Osteocyte (in vitro differentiated cells): ENCODE measurements at regions not wholly inside any gene's neighbourhood (a gene's known extent, or its start where the extent isn't known, plus 50 kb on each side); places are given as distances from the start of the nearest gene placed in this dataset.
"Not testable (repeated sequence)": the region's sequence is repeated elsewhere in the genome, so short reads cannot be mapped to it uniquely, and the experiment has no call there.

Source experiments
- DNase-seq: peaks from one replicate; pipeline ENCODE4 v3.0.0; 2021; ENCODE audit warnings: mixed read lengths; ENCODE audit not compliant: unreplicated experiment; ENCODE audit errors: extremely low spot score
- H3K27ac Mint-ChIP-seq: one replicate; pipeline ENCODE4 v1.8.0; 2021; ENCODE audit warnings: mild to moderate bottlenecking, mixed read lengths; ENCODE audit not compliant: unreplicated experiment
- H3K27me3 Mint-ChIP-seq: one replicate; pipeline ENCODE4 v1.8.0; 2021; ENCODE audit warnings: mixed read lengths; ENCODE audit not compliant: unreplicated experiment
- H3K36me3 Mint-ChIP-seq: one replicate; pipeline ENCODE4 v1.8.0; 2021; ENCODE audit warnings: mixed read lengths; ENCODE audit not compliant: unreplicated experiment
- H3K4me1 Mint-ChIP-seq: one replicate; pipeline ENCODE4 v1.8.0; 2021; ENCODE audit warnings: mixed read lengths; ENCODE audit not compliant: unreplicated experiment
- H3K4me3 Mint-ChIP-seq: one replicate; pipeline ENCODE4 v1.8.0; 2021; ENCODE audit warnings: mild to moderate bottlenecking, moderate library complexity, mixed read lengths; ENCODE audit not compliant: unreplicated experiment
- H3K9me3 Mint-ChIP-seq: one replicate; pipeline ENCODE4 v1.8.0; 2021; ENCODE audit warnings: mixed read lengths; ENCODE audit not compliant: unreplicated experiment
- CTCF ChIP-seq: fragments of 200-600 bp; sonication (generic); IDR thresholded peaks from 2 replicates; pipeline ENCODE4 v1.5.0; 2021; ENCODE audit warnings: antibody characterized with exemption, mild to moderate bottlenecking, moderate library complexity

GRCh38 chr4:75169427-75169826 is 236.5 kb downstream of the PARM1 start:
- no peak overlapping the region for H3K4me3 Mint-ChIP-seq
- no peaks in the 10 kb centered on the region for H3K36me3 Mint-ChIP-seq
- H3K27me3 Mint-ChIP-seq, result peaks cover 3% of the 10 kb centered on the region
- TF ChIP-seq CTCF, result no peak
- peaks cover 3% of the 10 kb centered on the region for H3K9me3 Mint-ChIP-seq
- H3K27ac Mint-ChIP-seq, result no peak overlapping the region
- H3K4me1 Mint-ChIP-seq, result no peaks in the 10 kb centered on the region
- DNase-seq, result no peak

DNA sequence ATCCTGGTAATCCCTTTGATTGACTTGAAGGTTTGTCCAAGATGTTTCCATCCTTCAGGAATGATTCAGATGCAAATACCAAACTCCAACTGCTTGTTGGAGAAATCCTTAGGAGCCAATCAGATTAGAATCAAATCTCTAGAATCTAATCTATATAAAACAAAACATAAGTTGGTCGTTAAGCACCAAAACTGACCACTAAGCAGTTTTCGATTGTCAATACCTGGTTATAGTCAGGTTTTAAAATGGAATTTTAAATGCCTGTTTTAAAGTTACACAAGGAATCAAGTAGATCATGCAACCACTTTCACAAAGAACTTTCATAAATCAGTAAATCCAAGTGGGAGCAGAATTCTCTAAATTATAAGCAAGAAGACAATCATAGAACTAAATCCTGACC is 236.1 kb downstream of the PARM1 start:
- TF ChIP-seq CTCF, result no peak
- no peaks in the 10 kb centered on the region for H3K36me3 Mint-ChIP-seq
- no peak overlapping the region for H3K27ac Mint-ChIP-seq

DNA sequence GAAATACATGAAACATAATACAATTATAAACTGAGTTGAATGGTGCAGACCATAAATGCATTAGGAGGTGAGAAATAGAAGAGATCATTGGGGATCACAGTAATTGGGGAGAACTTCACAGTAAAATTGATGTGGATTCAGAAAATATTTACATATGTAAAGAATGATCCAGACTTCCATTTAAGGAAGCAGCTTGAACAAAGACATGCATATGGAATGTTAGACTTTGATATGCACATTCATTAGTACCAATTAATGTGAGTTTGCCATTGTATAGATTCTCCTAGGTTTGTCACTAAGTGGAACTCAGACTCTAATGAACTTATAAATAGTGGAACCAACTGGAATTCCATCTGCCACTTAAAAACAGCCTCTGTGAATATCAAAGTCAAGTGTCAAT is 235.6 kb downstream of the PARM1 start:
- no peak overlapping the region for H3K4me3 Mint-ChIP-seq
- no peaks in the 10 kb centered on the region for H3K36me3 Mint-ChIP-seq
- H3K9me3 Mint-ChIP-seq, result peaks cover 3% of the 10 kb centered on the region
- no peak for TF ChIP-seq CTCF
- H3K4me1 Mint-ChIP-seq, result no peaks in the 10 kb centered on the region
- DNase-seq, result no peak
- peaks cover 6% of the 10 kb centered on the region for H3K27me3 Mint-ChIP-seq
- no peak overlapping the region for H3K27ac Mint-ChIP-seq

More for the DNA sequence above, 236.1 kb downstream of the PARM1 start:
- Mint-ChIP-seq H3K9me3 (peaks cover 3% of the 10 kb centered on the region), H3K27me3 (peaks cover 3% of the 10 kb centered on the region), H3K4me1 (no peaks in the 10 kb centered on the region), H3K4me3 (no peak overlapping the region)
- DNase-seq, result no peak

DNA sequence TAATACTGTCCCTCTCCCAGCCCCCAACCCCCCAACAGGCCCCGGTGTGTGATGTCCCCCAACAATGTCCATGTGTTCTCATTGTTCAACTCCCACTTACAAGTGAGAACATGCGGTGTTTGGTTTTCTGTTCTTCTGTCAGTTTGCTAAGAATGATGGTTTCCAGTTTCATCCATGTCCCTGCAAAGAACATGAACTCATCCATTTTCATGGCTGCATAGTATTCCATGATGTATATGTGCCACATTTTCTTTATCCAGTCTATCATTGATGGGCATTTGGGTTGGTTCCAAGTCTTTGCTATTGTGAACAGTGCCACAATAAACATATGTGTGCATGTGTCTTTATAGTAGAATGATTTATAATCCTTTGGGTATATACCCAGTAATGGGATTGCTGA is 232.2 kb downstream of the PARM1 start:
- DNase-seq, H3K4me1 Mint-ChIP-seq, H3K4me3 Mint-ChIP-seq, H3K27me3 Mint-ChIP-seq, H3K36me3 Mint-ChIP-seq, H3K9me3 Mint-ChIP-seq, H3K27ac Mint-ChIP-seq: not testable (repeated sequence)

DNA sequence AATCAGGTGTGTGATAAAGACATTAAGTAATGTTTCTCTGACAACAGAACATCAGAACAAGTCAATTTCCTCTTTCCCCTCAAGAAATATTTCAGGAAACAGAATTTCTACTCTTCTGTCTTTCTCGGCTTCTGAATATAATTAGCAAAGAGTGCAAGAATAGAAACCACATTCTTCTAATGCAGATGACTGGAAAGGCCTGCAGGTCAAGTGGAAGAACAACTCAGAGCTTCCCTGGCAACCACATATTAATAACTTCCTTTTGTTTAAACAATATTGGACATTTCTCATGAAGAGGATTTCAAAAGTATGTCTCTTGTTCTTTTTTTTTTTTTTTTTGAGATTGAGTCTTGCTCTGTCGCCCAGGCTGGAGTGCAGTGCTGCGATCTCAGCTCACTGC is 225.5 kb downstream of the PARM1 start:
- H3K4me1 Mint-ChIP-seq, result no peaks in the 10 kb centered on the region
- H3K36me3 Mint-ChIP-seq, result no peaks in the 10 kb centered on the region
- peaks cover 3% of the 10 kb centered on the region for H3K27me3 Mint-ChIP-seq
- no peak overlapping the region for H3K27ac Mint-ChIP-seq
- no peak overlapping the region for H3K4me3 Mint-ChIP-seq
- no peak for TF ChIP-seq CTCF
- H3K9me3 Mint-ChIP-seq, result peaks cover 9% of the 10 kb centered on the region
- no peak for DNase-seq

DNA sequence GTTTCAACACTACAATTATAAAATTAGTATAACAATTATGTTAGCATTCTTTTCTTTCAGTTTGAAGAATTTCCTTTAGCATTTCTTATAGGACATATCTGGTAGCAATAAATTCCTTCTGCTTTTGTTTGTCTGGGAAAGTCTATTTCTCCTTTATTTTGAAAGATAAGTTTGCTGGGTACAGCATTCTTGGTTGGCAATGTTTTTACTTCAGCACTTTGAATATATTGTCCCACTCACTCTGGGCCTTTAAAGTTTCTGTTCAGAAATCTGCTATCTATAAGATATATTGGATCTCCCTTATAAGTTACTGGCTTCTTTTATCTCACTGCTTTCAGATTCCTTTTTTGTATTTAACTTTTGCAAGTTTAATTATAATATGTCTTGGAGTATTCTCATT is 222.1 kb downstream of the PARM1 start:
- Mint-ChIP-seq H3K27me3 (no peaks in the 10 kb centered on the region), H3K9me3 (peaks cover 9% of the 10 kb centered on the region), H3K4me3 (no peak overlapping the region)

More for the DNA sequence above, 222.1 kb downstream of the PARM1 start:
- H3K27ac Mint-ChIP-seq, result no peak overlapping the region
- no peaks in the 10 kb centered on the region for H3K36me3 Mint-ChIP-seq
- DNase-seq, result no peak
- TF ChIP-seq CTCF, result no peak
- H3K4me1 Mint-ChIP-seq, result no peaks in the 10 kb centered on the region
